Hepatocyte (in vitro differentiated cells): ENCODE measurements at regions not wholly inside any gene's neighbourhood (a gene's known extent, or its start where the extent isn't known, plus 50 kb on each side); places are given as distances from the start of the nearest gene placed in this dataset.

Experiments used
- DNase-seq: peaks from one replicate; pipeline ENCODE4 v3.0.0-alpha.2; 2016; ENCODE audit warnings: low spot score
- H2AFZ ChIP-seq: fragments of 200-600 bp; sonication (generic); 2 replicates; pipeline ENCODE4 v1.6.0; 2016; ENCODE audit warnings: antibody characterized with exemption, mild to moderate bottlenecking
- H3K27ac ChIP-seq: fragments of 200-600 bp; sonication (generic); 2 replicates; pipeline ENCODE4 v1.5.1; 2016; ENCODE audit warnings: mild to moderate bottlenecking
- H3K27me3 ChIP-seq: fragments of 200-600 bp; sonication (generic); 2 replicates; pipeline ENCODE4 v1.6.1; 2016
- H3K36me3 ChIP-seq: fragments of 200-600 bp; sonication (generic); replicated peaks from 2 replicates; pipeline ENCODE4 v1.5.1; 2016; ENCODE audit warnings: low read depth; ENCODE audit not compliant: insufficient read depth
- H3K4me1 ChIP-seq: fragments of 200-600 bp; sonication (generic); 2 replicates; pipeline ENCODE4 v1.5.1; 2016; ENCODE audit warnings: mild to moderate bottlenecking, moderate library complexity; ENCODE audit not compliant: insufficient read depth
- H3K4me2 ChIP-seq: fragments of 200-600 bp; sonication (generic); 2 replicates; pipeline ENCODE4 v1.6.0; 2016
- H3K4me3 ChIP-seq: fragments of 200-600 bp; sonication (generic); 2 replicates; pipeline ENCODE4 v1.5.1; 2016; ENCODE audit warnings: mild to moderate bottlenecking
- H3K79me2 ChIP-seq: fragments of 200-600 bp; sonication (generic); 2 replicates; pipeline ENCODE4 v1.6.0; 2017; ENCODE audit warnings: mild to moderate bottlenecking
- H3K9me2 ChIP-seq: fragments of 200-600 bp; sonication (generic); replicated peaks from 2 replicates; pipeline ENCODE4 v1.6.0; 2017; ENCODE audit warnings: mild to moderate bottlenecking; ENCODE audit not compliant: insufficient read depth
- H3K9me3 ChIP-seq: fragments of 200-600 bp; sonication (generic); 2 replicates; pipeline ENCODE4 v1.5.1; 2016; ENCODE audit warnings: low read depth, mild to moderate bottlenecking
- H4K20me1 ChIP-seq: fragments of 200-600 bp; sonication (generic); 2 replicates; pipeline ENCODE4 v1.6.0; 2016; ENCODE audit warnings: mild to moderate bottlenecking; ENCODE audit not compliant: insufficient read depth, poor library complexity, severe bottlenecking
- CTCF ChIP-seq: fragments of 200-600 bp; sonication (generic); IDR thresholded peaks from 2 replicates; pipeline ENCODE4 v1.5.1; 2016; ENCODE audit warnings: antibody characterized with exemption, mild to moderate bottlenecking; ENCODE audit not compliant: poor library complexity
- EZH2 ChIP-seq: fragments of 200-600 bp; sonication (generic); IDR thresholded peaks from 2 replicates; pipeline ENCODE4 v1.6.1; 2016; ENCODE audit warnings: antibody characterized with exemption, mild to moderate bottlenecking, borderline replicate concordance
- EZH2phosphoT487 ChIP-seq: fragments of 200-600 bp; sonication (generic); IDR thresholded peaks from one replicate; pipeline ENCODE4 v1.6.1; 2018; ENCODE audit warnings: antibody characterized with exemption, mild to moderate bottlenecking, low read depth, moderate library complexity; ENCODE audit not compliant: unreplicated experiment, severe bottlenecking
- WGBS: methylation state at CpG from one replicate; pipeline ENCODE4 v1.1.6; 2016; ENCODE audit warnings: low lambda C conversion rate; ENCODE audit errors: missing lambda C conversion rate; 5-methylcytosine and 5-hydroxymethylcytosine counted together

- H2AFZ ChIP-seq = no peak overlapping the region
- no peak for TF ChIP-seq CTCF
- no peak for TF ChIP-seq EZH2
- TF ChIP-seq EZH2phosphoT487 = no peak
- no peaks in the 10 kb centered on the region for H3K9me3 ChIP-seq
- 88% methylated on average over 6 of the region's 6 CpGs for WGBS
- no peak overlapping the region for H3K4me2 ChIP-seq
- H3K9me2 ChIP-seq = no peaks in the 10 kb centered on the region
- H3K27ac ChIP-seq = no peak overlapping the region
- H3K4me1 ChIP-seq = no peaks in the 10 kb centered on the region
- H4K20me1 ChIP-seq = no peaks in the 10 kb centered on the region
- H3K4me3 ChIP-seq = no peak overlapping the region
- H3K36me3 ChIP-seq = no peaks in the 10 kb centered on the region
- no peak for DNase-seq
- no peaks in the 10 kb centered on the region for H3K27me3 ChIP-seq
- no peaks in the 10 kb centered on the region for H3K79me2 ChIP-seq
Measured at GRCh38 chr5:81819556-81820317, 68.8 kb upstream of the SSBP2 start.

GRCh38 chr5:81817980-81818379 lies 67.1 kb upstream of the SSBP2 start:
- H2AFZ ChIP-seq = no peak overlapping the region
- no peaks in the 10 kb centered on the region for H4K20me1 ChIP-seq
- no peak for DNase-seq
- no peaks in the 10 kb centered on the region for H3K36me3 ChIP-seq
- H3K4me1 ChIP-seq = no peaks in the 10 kb centered on the region
- H3K27ac ChIP-seq = no peak overlapping the region
- H3K4me3 ChIP-seq = no peak overlapping the region
- no peaks in the 10 kb centered on the region for H3K9me2 ChIP-seq
- no peaks in the 10 kb centered on the region for H3K9me3 ChIP-seq
- no peaks in the 10 kb centered on the region for H3K79me2 ChIP-seq
- WGBS = 89% methylated on average over 5 of the region's 5 CpGs
- no peak for TF ChIP-seq EZH2
- H3K27me3 ChIP-seq = no peaks in the 10 kb centered on the region
- H3K4me2 ChIP-seq = no peak overlapping the region

GRCh38 chr5:81817086-81817485 lies 66.2 kb upstream of the SSBP2 start:
- Histone ChIP-seq H3K4me1 (no peaks in the 10 kb centered on the region), H4K20me1 (no peaks in the 10 kb centered on the region), H3K27me3 (no peaks in the 10 kb centered on the region), H3K9me2 (no peaks in the 10 kb centered on the region), H3K79me2 (no peaks in the 10 kb centered on the region), H3K4me3 (no peak overlapping the region), H2AFZ (no peak overlapping the region), H3K4me2 (no peak overlapping the region), H3K27ac (no peak overlapping the region), H3K36me3 (no peaks in the 10 kb centered on the region), H3K9me3 (no peaks in the 10 kb centered on the region)
- no peak for DNase-seq
- WGBS = 94% methylated on average over 3 of the region's 3 CpGs
- TF ChIP-seq EZH2phosphoT487 (no peak), EZH2 (no peak), CTCF (no peak)

- no peak overlapping the region for H2AFZ ChIP-seq
- H3K27ac ChIP-seq = no peak overlapping the region
- H3K36me3 ChIP-seq = no peaks in the 10 kb centered on the region
- no peaks in the 10 kb centered on the region for H3K27me3 ChIP-seq
- no peaks in the 10 kb centered on the region for H3K79me2 ChIP-seq
- no peaks in the 10 kb centered on the region for H4K20me1 ChIP-seq
- H3K4me3 ChIP-seq = no peak overlapping the region
- no peaks in the 10 kb centered on the region for H3K4me1 ChIP-seq
- WGBS = 95% methylated on average over 3 of the region's 3 CpGs
- H3K9me2 ChIP-seq = no peaks in the 10 kb centered on the region
- H3K9me3 ChIP-seq = no peaks in the 10 kb centered on the region
- no peak for DNase-seq
- no peak overlapping the region for H3K4me2 ChIP-seq
- TF ChIP-seq EZH2phosphoT487 (no peak), EZH2 (no peak), CTCF (no peak)
Measured at GRCh38 chr5:81815321-81815720, 64.4 kb upstream of the SSBP2 start.
